ENCODE measurements at regions not wholly inside any gene's neighbourhood (a gene's known extent, or its start where the extent isn't known, plus 50 kb on each side); places are given as distances from the start of the nearest gene placed in this dataset.

GRCh38 chr3:42014921-42015533, 53.1 kb upstream of the ULK4 start:
- Mint-ChIP-seq H3K4me3 (ENCODE audit: low read depth, unreplicated experiment) (peak overlapping the region; percentile 77), H3K36me3 (ENCODE audit: insufficient read depth, unreplicated experiment) (peaks cover 30% of the 10 kb centered on the region), H3K4me1 (ENCODE audit: low read depth, unreplicated experiment) (peaks cover 46% of the 10 kb centered on the region), H3K27ac (ENCODE audit: unreplicated experiment) (peak overlapping the region; percentile 33), H3K27me3 (ENCODE audit: unreplicated experiment) (no peaks in the 10 kb centered on the region), H3K9me3 (ENCODE audit: low read depth, unreplicated experiment) (no peaks in the 10 kb centered on the region)
- TSS peak; percentile 46 for BruUV-seq (replicated peaks)
- peak; percentile 16 for DNase-seq
- CTCF ChIA-PET, result interaction anchor here (0.6 to 3.6 kb wide), 6 partner anchors 10 to 53 kb away, joined by 3 to 15 read pairs (median 4); no protein-coding TSS in a partner anchor
- no peak for TF ChIP-seq CTCF (IDR thresholded peaks at IDR 0.05; ENCODE audit: unreplicated experiment)
- intact Hi-C loops (cut with micrococcal nuclease; ENCODE audit: unreplicated experiment), result loop anchor here (5.0 to 10.0 kb wide), 3 partner anchors 67 to 120 kb away; no protein-coding TSS in a partner anchor

- no TSS peak for BruUV-seq (replicated peaks)
- Mint-ChIP-seq H3K4me1 (ENCODE audit: low read depth, unreplicated experiment) (peaks cover 41% of the 10 kb centered on the region), H3K4me3 (ENCODE audit: low read depth, unreplicated experiment) (peak overlapping the region; percentile 77), H3K27ac (ENCODE audit: unreplicated experiment) (peak overlapping the region; percentile 42), H3K36me3 (ENCODE audit: insufficient read depth, unreplicated experiment) (peaks cover 30% of the 10 kb centered on the region), H3K27me3 (ENCODE audit: unreplicated experiment) (no peaks in the 10 kb centered on the region), H3K9me3 (ENCODE audit: low read depth, unreplicated experiment) (no peaks in the 10 kb centered on the region)
- intact Hi-C loops (cut with micrococcal nuclease; ENCODE audit: unreplicated experiment), result loop anchor here (5.0 to 10.0 kb wide), 2 partner anchors 88 to 120 kb away; no protein-coding TSS in a partner anchor
- no peak for TF ChIP-seq CTCF (IDR thresholded peaks at IDR 0.05; ENCODE audit: unreplicated experiment)
- DNase-seq, result no peak
- CTCF ChIA-PET, result interaction anchor here (0.7 to 3.6 kb wide), 5 partner anchors 11 to 53 kb away, joined by 3 to 15 read pairs (median 4); no protein-coding TSS in a partner anchor
Observed at GRCh38 chr3:42014458-42014920, 52.6 kb upstream of the ULK4 start.

- H3K27ac Mint-ChIP-seq (ENCODE audit: unreplicated experiment), result peak overlapping the region; percentile 42
- DNase-seq, result peak; percentile 28
- H3K4me1 Mint-ChIP-seq (ENCODE audit: low read depth, unreplicated experiment), result peaks cover 38% of the 10 kb centered on the region
- peaks cover 30% of the 10 kb centered on the region for H3K36me3 Mint-ChIP-seq (ENCODE audit: insufficient read depth, unreplicated experiment)
- H3K27me3 Mint-ChIP-seq (ENCODE audit: unreplicated experiment), result no peaks in the 10 kb centered on the region
- TF ChIP-seq CTCF (IDR thresholded peaks at IDR 0.05; ENCODE audit: unreplicated experiment), result no peak
- H3K4me3 Mint-ChIP-seq (ENCODE audit: low read depth, unreplicated experiment), result peak overlapping the region; percentile 77
- intact Hi-C loops (cut with micrococcal nuclease; ENCODE audit: unreplicated experiment), result loop anchor here (5.0 to 10.0 kb wide), 2 partner anchors 88 to 119 kb away; no protein-coding TSS in a partner anchor
- no TSS peak for BruUV-seq (replicated peaks)
- no peaks in the 10 kb centered on the region for H3K9me3 Mint-ChIP-seq (ENCODE audit: low read depth, unreplicated experiment)
- CTCF ChIA-PET, result interaction anchor here (1.0 to 3.6 kb wide), 5 partner anchors 11 to 104 kb away, joined by 4 to 15 read pairs (median 4); no protein-coding TSS in a partner anchor
Observed at GRCh38 chr3:42013691-42014457, 52.0 kb upstream of the ULK4 start.

GRCh38 chr3:42012935-42013690, 51.2 kb upstream of the ULK4 start:
- H3K4me1 Mint-ChIP-seq (ENCODE audit: low read depth, unreplicated experiment), result peaks cover 38% of the 10 kb centered on the region
- H3K9me3 Mint-ChIP-seq (ENCODE audit: low read depth, unreplicated experiment), result no peaks in the 10 kb centered on the region
- no TSS peak for BruUV-seq (replicated peaks)
- H3K4me3 Mint-ChIP-seq (ENCODE audit: low read depth, unreplicated experiment), result peak overlapping the region; percentile 77
- CTCF ChIA-PET, result interaction anchor here (1.0 to 1.2 kb wide), 2 partner anchors 75 to 104 kb away, joined by 3 to 5 read pairs; no protein-coding TSS in a partner anchor
- DNase-seq, result peak; percentile 75
- H3K27me3 Mint-ChIP-seq (ENCODE audit: unreplicated experiment), result no peaks in the 10 kb centered on the region
- intact Hi-C loops (cut with micrococcal nuclease; ENCODE audit: unreplicated experiment), result loop anchor here (5.0 to 10.0 kb wide), 2 partner anchors 89 to 118 kb away; no protein-coding TSS in a partner anchor
- peaks cover 30% of the 10 kb centered on the region for H3K36me3 Mint-ChIP-seq (ENCODE audit: insufficient read depth, unreplicated experiment)
- no peak for TF ChIP-seq CTCF (IDR thresholded peaks at IDR 0.05; ENCODE audit: unreplicated experiment)
- H3K27ac Mint-ChIP-seq (ENCODE audit: unreplicated experiment), result peak overlapping the region; percentile 30
